CD4-positive, alpha-beta T cell treated with Interleukin-17A for 4 hours (primary cell): ENCODE measurements at regions not wholly inside any gene's neighbourhood (a gene's known extent, or its start where the extent isn't known, plus 50 kb on each side); places are given as distances from the start of the nearest gene placed in this dataset.

ENCODE experiments used
- DNase-seq: peaks from one replicate; pipeline ENCODE4 v3.0.0-alpha.2; 2020; ENCODE audit warnings: mixed read lengths

GRCh38 chr2:133773854-133774653, 205.8 kb upstream of the NCKAP5 start:
- DNase-seq, result no peak

GRCh38 chr2:133774654-133775015, 206.4 kb upstream of the NCKAP5 start:
- no peak for DNase-seq

- DNase-seq, result no peak
Observed at GRCh38 chr2:133776936-133777573, 208.8 kb upstream of the NCKAP5 start.

GRCh38 chr2:133777574-133777960, 209.3 kb upstream of the NCKAP5 start:
- DNase-seq, result no peak

- DNase-seq, result peak; percentile 7
Observed at GRCh38 chr2:133780099-133780996, 212.1 kb upstream of the NCKAP5 start.

GRCh38 chr2:133780997-133781513, 212.8 kb upstream of the NCKAP5 start:
- DNase-seq, result no peak

GRCh38 chr2:133787207-133787606, 218.9 kb upstream of the NCKAP5 start:
- DNase-seq, result no peak

GRCh38 chr2:133787651-133788050, 219.4 kb upstream of the NCKAP5 start:
- no peak for DNase-seq

GRCh38 chr2:133788386-133788785, 220.1 kb upstream of the NCKAP5 start:
- DNase-seq, result no peak

- no peak for DNase-seq
Observed at GRCh38 chr2:133789743-133790142, 221.5 kb upstream of the NCKAP5 start.

GRCh38 chr2:133790711-133791110, 222.4 kb upstream of the NCKAP5 start:
- no peak for DNase-seq

GRCh38 chr2:133791191-133791590, 222.9 kb upstream of the NCKAP5 start:
- DNase-seq, result no peak

- no peak for DNase-seq
Observed at GRCh38 chr2:133792223-133792622, 224.0 kb upstream of the NCKAP5 start.

- DNase-seq, result no peak
Observed at GRCh38 chr2:133794114-133794513, 225.9 kb upstream of the NCKAP5 start.

GRCh38 chr2:133801946-133802345, 233.7 kb upstream of the NCKAP5 start:
- no peak for DNase-seq

GRCh38 chr2:133802409-133803039, 234.3 kb upstream of the NCKAP5 start:
- no peak for DNase-seq

GRCh38 chr2:133806564-133806963, 238.3 kb upstream of the NCKAP5 start:
- no peak for DNase-seq

GRCh38 chr2:133809485-133809884, 241.2 kb upstream of the NCKAP5 start:
- no peak for DNase-seq

- DNase-seq, result no peak
Observed at GRCh38 chr2:133810559-133810958, 242.3 kb upstream of the NCKAP5 start.

GRCh38 chr2:133811409-133812125, 243.3 kb upstream of the NCKAP5 start:
- no peak for DNase-seq

GRCh38 chr2:133812826-133813617, 244.8 kb upstream of the NCKAP5 start:
- no peak for DNase-seq
